Activated CD4-positive, alpha-beta T cell treated with anti-CD3 and anti-CD28 coated beads for 1 hour (primary cell): ENCODE measurements at regions not wholly inside any gene's neighbourhood (a gene's known extent, or its start where the extent isn't known, plus 50 kb on each side); places are given as distances from the start of the nearest gene placed in this dataset.

Source experiments
- DNase-seq: peaks from one replicate; pipeline ENCODE4 v3.0.0-alpha.2; 2020

GRCh38 chr11:112625814-112626213, 335.4 kb upstream of the NCAM1 start:
- no peak for DNase-seq

- no peak for DNase-seq
Measured at GRCh38 chr11:112626731-112627130, 334.5 kb upstream of the NCAM1 start.

- DNase-seq, result no peak
Measured at GRCh38 chr11:112627588-112628045, 333.6 kb upstream of the NCAM1 start.

- no peak for DNase-seq
Measured at GRCh38 chr11:112628676-112629075, 332.5 kb upstream of the NCAM1 start.

GRCh38 chr11:112630496-112630895, 330.7 kb upstream of the NCAM1 start:
- no peak for DNase-seq

- no peak for DNase-seq
Measured at GRCh38 chr11:112631333-112631732, 329.9 kb upstream of the NCAM1 start.

- no peak for DNase-seq
Measured at GRCh38 chr11:112632866-112633505, 328.2 kb upstream of the NCAM1 start.

GRCh38 chr11:112634551-112634950, 326.7 kb upstream of the NCAM1 start:
- no peak for DNase-seq

GRCh38 chr11:112634995-112635737, 326.1 kb upstream of the NCAM1 start:
- no peak for DNase-seq

GRCh38 chr11:112637076-112637475, 324.1 kb upstream of the NCAM1 start:
- DNase-seq, result no peak

GRCh38 chr11:112637876-112638275, 323.3 kb upstream of the NCAM1 start:
- no peak for DNase-seq

GRCh38 chr11:112639469-112639868, 321.8 kb upstream of the NCAM1 start:
- DNase-seq, result no peak

- DNase-seq, result no peak
Measured at GRCh38 chr11:112643416-112643815, 317.8 kb upstream of the NCAM1 start.

GRCh38 chr11:112644410-112645131, 316.6 kb upstream of the NCAM1 start:
- DNase-seq, result no peak

GRCh38 chr11:112649856-112650255, 311.4 kb upstream of the NCAM1 start:
- no peak for DNase-seq

- no peak for DNase-seq
Measured at GRCh38 chr11:112650527-112650926, 310.7 kb upstream of the NCAM1 start.

GRCh38 chr11:112651386-112651785, 309.8 kb upstream of the NCAM1 start:
- no peak for DNase-seq

- no peak for DNase-seq
Measured at GRCh38 chr11:112652786-112653390, 308.3 kb upstream of the NCAM1 start.

GRCh38 chr11:112655371-112655770, 305.8 kb upstream of the NCAM1 start:
- no peak for DNase-seq

GRCh38 chr11:112656772-112657428, 304.3 kb upstream of the NCAM1 start:
- no peak for DNase-seq

GRCh38 chr11:112658431-112658878, 302.8 kb upstream of the NCAM1 start:
- DNase-seq, result no peak

GRCh38 chr11:112661146-112661545, 300.1 kb upstream of the NCAM1 start:
- DNase-seq, result no peak

- DNase-seq, result no peak
Measured at GRCh38 chr11:112661571-112661970, 299.6 kb upstream of the NCAM1 start.
